ENCODE measurements at regions not wholly inside any gene's neighbourhood (a gene's known extent, or its start where the extent isn't known, plus 50 kb on each side); places are given as distances from the start of the nearest gene placed in this dataset.
A peak's percentile ranks its signal among the peaks of the same experiment; 100 is the strongest.

GRCh38 chr3:194011807-194012206 lies 124.1 kb upstream of the HES1 start:
- no peaks in the 10 kb centered on the region for H4K20me1 ChIP-seq
- no peak overlapping the region for H3K4me2 ChIP-seq
- H3K9ac ChIP-seq: no peak overlapping the region
- H3K36me3 ChIP-seq: no peaks in the 10 kb centered on the region
- H3K4me1 ChIP-seq: peaks cover 0 to 9% (median 0%) of the 10 kb centered on the region in 10 experiments; a peak in 3 of 20 replicates
- no peak overlapping the region for H3K27ac ChIP-seq
- peaks cover 0 to 3% (median 0%) of the 10 kb centered on the region in 11 experiments; a peak in 1 of 22 replicates for H3K27me3 ChIP-seq
- H3K9me3 ChIP-seq (replicated peaks in 1 of 11): 0 out of 22 replicates have a peak, but pooled peaks cover 0 to 1% (median 0%) of the 10 kb centered on the region in 11 experiments
- no peak for TF ChIP-seq Cebpa-rat (IDR thresholded peaks at IDR 0.05)
- H3K4me3 ChIP-seq: no peak overlapping the region

- no peaks in the 10 kb centered on the region for H3K36me3 ChIP-seq
Observed at GRCh38 chr3:194013928-194014327, 122.0 kb upstream of the HES1 start.

GRCh38 chr3:194014756-194015155 lies 121.2 kb upstream of the HES1 start:
- H3K27me3 ChIP-seq: no peaks in the 10 kb centered on the region

More at GRCh38 chr3:194013928-194014327, 122.0 kb upstream of the HES1 start:
- H4K20me1 ChIP-seq: no peaks in the 10 kb centered on the region
- no peak for TF ChIP-seq Cebpa-rat (IDR thresholded peaks at IDR 0.05)
- H3K4me1 ChIP-seq: no peaks in the 10 kb centered on the region
- no peak overlapping the region for H3K4me3 ChIP-seq
- no peak overlapping the region for H3K9ac ChIP-seq
- no peak overlapping the region for H3K4me2 ChIP-seq
- H3K27me3 ChIP-seq: no peaks in the 10 kb centered on the region
- 0 out of 22 replicates have a peak, but pooled peaks cover 0 to 4% (median 0%) of the 10 kb centered on the region in 11 experiments for H3K9me3 ChIP-seq (replicated peaks in 1 of 11)
- H3K27ac ChIP-seq: no peak overlapping the region

GRCh38 chr3:194019398-194020165 lies 116.4 kb upstream of the HES1 start:
- Histone ChIP-seq H3K27ac (no peak overlapping the region), H3K9ac (no peak overlapping the region), H3K27me3 (no peaks in the 10 kb centered on the region), H4K20me1 (no peaks in the 10 kb centered on the region), H3K36me3 (no peaks in the 10 kb centered on the region), H3K4me1 (peaks cover 0 to 11% (median 5%) of the 10 kb centered on the region in 10 experiments; a peak in 4 of 20 replicates), H3K4me2 (no peak overlapping the region), H3K4me3 (no peak overlapping the region), H3K9me3 (replicated peaks in 1 of 11) (0 out of 22 replicates have a peak, but pooled peaks cover 0 to 4% (median 0%) of the 10 kb centered on the region in 11 experiments)
- no peak for TF ChIP-seq Cebpa-rat (IDR thresholded peaks at IDR 0.05)

More at GRCh38 chr3:194014756-194015155, 121.2 kb upstream of the HES1 start:
- Histone ChIP-seq H4K20me1 (no peaks in the 10 kb centered on the region), H3K4me2 (no peak overlapping the region), H3K36me3 (no peaks in the 10 kb centered on the region), H3K4me1 (no peaks in the 10 kb centered on the region), H3K27ac (no peak overlapping the region), H3K9ac (no peak overlapping the region), H3K9me3 (replicated peaks in 1 of 11) (0 out of 22 replicates have a peak, but pooled peaks cover 0 to 4% (median 0%) of the 10 kb centered on the region in 11 experiments), H3K4me3 (no peak overlapping the region)
- no peak for TF ChIP-seq Cebpa-rat (IDR thresholded peaks at IDR 0.05)

- Histone ChIP-seq H3K9me3 (replicated peaks in 1 of 11) (peaks cover 0 to 1% (median 0%) of the 10 kb centered on the region in 11 experiments; a peak in 1 of 22 replicates), H3K36me3 (no peaks in the 10 kb centered on the region), H3K4me3 (no peak overlapping the region), H3K27me3 (no peaks in the 10 kb centered on the region), H3K27ac (no peak overlapping the region), H3K4me1 (peaks cover 0 to 11% (median 5%) of the 10 kb centered on the region in 10 experiments; a peak in 4 of 20 replicates), H3K4me2 (no peak overlapping the region), H3K9ac (no peak overlapping the region), H4K20me1 (no peaks in the 10 kb centered on the region)
- no peak for TF ChIP-seq Cebpa-rat (IDR thresholded peaks at IDR 0.05)
Observed at GRCh38 chr3:194022052-194022451, 113.9 kb upstream of the HES1 start.

GRCh38 chr3:194022816-194023215 lies 113.1 kb upstream of the HES1 start:
- no peaks in the 10 kb centered on the region for H3K36me3 ChIP-seq
- H4K20me1 ChIP-seq: no peaks in the 10 kb centered on the region
- H3K9me3 ChIP-seq (replicated peaks in 1 of 11): peaks cover 0 to 5% (median 0%) of the 10 kb centered on the region in 11 experiments; a peak in 1 of 22 replicates
- no peaks in the 10 kb centered on the region for H3K27me3 ChIP-seq
- no peak overlapping the region for H3K9ac ChIP-seq
- peaks cover 0 to 11% (median 5%) of the 10 kb centered on the region in 10 experiments; a peak in 4 of 20 replicates for H3K4me1 ChIP-seq
- H3K4me3 ChIP-seq: no peak overlapping the region
- no peak overlapping the region for H3K27ac ChIP-seq
- no peak overlapping the region for H3K4me2 ChIP-seq
- no peak for TF ChIP-seq Cebpa-rat (IDR thresholded peaks at IDR 0.05)

- peaks cover 0 to 5% (median 2%) of the 10 kb centered on the region in 11 experiments; a peak in 5 of 22 replicates for H3K9me3 ChIP-seq (replicated peaks in 1 of 11)
- no peak overlapping the region for H3K27ac ChIP-seq
- H3K27me3 ChIP-seq: no peaks in the 10 kb centered on the region
- H3K4me1 ChIP-seq: peaks cover 0 to 11% (median 5%) of the 10 kb centered on the region in 10 experiments; a peak in 4 of 20 replicates
- H3K36me3 ChIP-seq: no peaks in the 10 kb centered on the region
- no peak overlapping the region for H3K4me3 ChIP-seq
- no peak overlapping the region for H3K9ac ChIP-seq
- H4K20me1 ChIP-seq: no peaks in the 10 kb centered on the region
- no peak for TF ChIP-seq Cebpa-rat (IDR thresholded peaks at IDR 0.05)
- 0 out of 22 replicates have a peak overlapping the region, but pooled peaks of 3 of the 11 experiments have one; percentile 8 to 13 (median 9) for H3K4me2 ChIP-seq
Observed at GRCh38 chr3:194023501-194024280, 112.3 kb upstream of the HES1 start.

GRCh38 chr3:194025119-194025518 lies 110.8 kb upstream of the HES1 start:
- no peaks in the 10 kb centered on the region for H3K36me3 ChIP-seq
- H3K9ac ChIP-seq: no peak overlapping the region
- TF ChIP-seq Cebpa-rat (IDR thresholded peaks at IDR 0.05): no peak
- no peak overlapping the region for H3K4me3 ChIP-seq
- H3K4me1 ChIP-seq: peaks cover 0 to 11% (median 5%) of the 10 kb centered on the region in 10 experiments; a peak in 4 of 20 replicates
- no peak overlapping the region for H3K27ac ChIP-seq
- no peaks in the 10 kb centered on the region for H3K27me3 ChIP-seq
- H4K20me1 ChIP-seq: no peaks in the 10 kb centered on the region
- H3K4me2 ChIP-seq: no peak overlapping the region
- H3K9me3 ChIP-seq (replicated peaks in 1 of 11): peaks cover 0 to 10% (median 6%) of the 10 kb centered on the region in 11 experiments; a peak in 5 of 22 replicates

- no peak overlapping the region for H3K9ac ChIP-seq
- H3K4me1 ChIP-seq: peaks cover 0 to 11% (median 5%) of the 10 kb centered on the region in 10 experiments; a peak in 4 of 20 replicates
- no peaks in the 10 kb centered on the region for H3K27me3 ChIP-seq
- H3K27ac ChIP-seq: no peak overlapping the region
- no peaks in the 10 kb centered on the region for H4K20me1 ChIP-seq
- H3K36me3 ChIP-seq: no peaks in the 10 kb centered on the region
- TF ChIP-seq Cebpa-rat (IDR thresholded peaks at IDR 0.05): no peak
- peaks cover 0 to 10% (median 6%) of the 10 kb centered on the region in 11 experiments; a peak in 5 of 22 replicates for H3K9me3 ChIP-seq (replicated peaks in 1 of 11)
- no peak overlapping the region for H3K4me2 ChIP-seq
- no peak overlapping the region for H3K4me3 ChIP-seq
Observed at GRCh38 chr3:194025951-194026350, 110.0 kb upstream of the HES1 start.

Data from BLaER1 treated with 17β-estradiol and CSF1 and Interleukin-3, amounts not matched to agents 10 nM and 100 nM (cell line).